ENCODE measurements at regions not wholly inside any gene's neighbourhood (a gene's known extent, or its start where the extent isn't known, plus 50 kb on each side); places are given as distances from the start of the nearest gene placed in this dataset.

- H3K4me3 ChIP-seq (ENCODE audit: low read depth, low read length): no peak overlapping the region
- TF ChIP-seq CTCF (IDR thresholded peaks at IDR 0.05; ENCODE audit: control insufficient read depth, extremely low read depth, insufficient read depth): no peak
- no peak for DNase-seq (ENCODE audit: low read depth)
These were observed 177.1 kb upstream of the ARID1B start for GRCh38 chr6:156599978-156600590.

GRCh38 chr6:156599366-156599765 lies 177.8 kb upstream of the ARID1B start:
- TF ChIP-seq CTCF (IDR thresholded peaks at IDR 0.05; ENCODE audit: control insufficient read depth, extremely low read depth, insufficient read depth): no peak
- DNase-seq (ENCODE audit: low read depth): no peak
- H3K4me3 ChIP-seq (ENCODE audit: low read depth, low read length): no peak overlapping the region

GRCh38 chr6:156598855-156599180 lies 178.4 kb upstream of the ARID1B start:
- DNase-seq (ENCODE audit: low read depth): no peak
- TF ChIP-seq CTCF (IDR thresholded peaks at IDR 0.05; ENCODE audit: control insufficient read depth, extremely low read depth, insufficient read depth): no peak
- no peak overlapping the region for H3K4me3 ChIP-seq (ENCODE audit: low read depth, low read length)

- no peak for TF ChIP-seq CTCF (IDR thresholded peaks at IDR 0.05; ENCODE audit: control insufficient read depth, extremely low read depth, insufficient read depth)
- H3K4me3 ChIP-seq (ENCODE audit: low read depth, low read length): no peak overlapping the region
- no peak for DNase-seq (ENCODE audit: low read depth)
These were observed 178.9 kb upstream of the ARID1B start for GRCh38 chr6:156598071-156598854.

GRCh38 chr6:156597095-156597494 lies 180.1 kb upstream of the ARID1B start:
- no peak overlapping the region for H3K4me3 ChIP-seq (ENCODE audit: low read depth, low read length)
- DNase-seq (ENCODE audit: low read depth): no peak
- no peak for TF ChIP-seq CTCF (IDR thresholded peaks at IDR 0.05; ENCODE audit: control insufficient read depth, extremely low read depth, insufficient read depth)

GRCh38 chr6:156595476-156595875 lies 181.7 kb upstream of the ARID1B start:
- H3K4me3 ChIP-seq (ENCODE audit: low read depth, low read length): no peak overlapping the region
- TF ChIP-seq CTCF (IDR thresholded peaks at IDR 0.05; ENCODE audit: control insufficient read depth, extremely low read depth, insufficient read depth): no peak
- DNase-seq (ENCODE audit: low read depth): no peak

- H3K4me3 ChIP-seq (ENCODE audit: low read depth, low read length): no peak overlapping the region
- TF ChIP-seq CTCF (IDR thresholded peaks at IDR 0.05; ENCODE audit: control insufficient read depth, extremely low read depth, insufficient read depth): no peak
- no peak for DNase-seq (ENCODE audit: low read depth)
These were observed 183.3 kb upstream of the ARID1B start for GRCh38 chr6:156593893-156594292.

Data from LNCaP clone FGC (cell line).